M059J (cell line): ENCODE measurements at regions not wholly inside any gene's neighbourhood (a gene's known extent, or its start where the extent isn't known, plus 50 kb on each side); places are given as distances from the start of the nearest gene placed in this dataset.

Experiments used
- DNase-seq: peaks from one replicate; pipeline ENCODE4 v3.0.0-alpha.2; 2012; ENCODE audit warnings: low read depth

- no peak for DNase-seq
These were observed 219.9 kb downstream of the NXNL2 start for GRCh38 chr9:88754886-88755285.

GRCh38 chr9:88757406-88758010, 222.5 kb downstream of the NXNL2 start:
- no peak for DNase-seq

GRCh38 chr9:88759364-88759763, 224.4 kb downstream of the NXNL2 start:
- no peak for DNase-seq

GRCh38 chr9:88766778-88767503, 224.3 kb upstream of the S1PR3 start:
- peak; percentile 80 for DNase-seq

- peak; percentile 53 for DNase-seq
These were observed 223.8 kb upstream of the S1PR3 start for GRCh38 chr9:88767504-88767790.

- DNase-seq = no peak
These were observed 218.7 kb upstream of the S1PR3 start for GRCh38 chr9:88772575-88772974.

GRCh38 chr9:88773126-88773525, 218.1 kb upstream of the S1PR3 start:
- no peak for DNase-seq

- DNase-seq = peak; percentile 69
These were observed 217.5 kb upstream of the S1PR3 start for GRCh38 chr9:88773627-88774244.

GRCh38 chr9:88775037-88775471, 216.2 kb upstream of the S1PR3 start:
- peak; percentile 93 for DNase-seq

GRCh38 chr9:88775559-88775958, 215.7 kb upstream of the S1PR3 start:
- peak; percentile 26 for DNase-seq

GRCh38 chr9:88775966-88776365, 215.3 kb upstream of the S1PR3 start:
- DNase-seq = no peak

- DNase-seq = peak; percentile 94
These were observed 214.4 kb upstream of the S1PR3 start for GRCh38 chr9:88776717-88777497.

- peak; percentile 75 for DNase-seq
These were observed 213.6 kb upstream of the S1PR3 start for GRCh38 chr9:88777498-88778312.

- DNase-seq = peak; percentile 46
These were observed 209.5 kb upstream of the S1PR3 start for GRCh38 chr9:88781628-88782391.

- DNase-seq = peak; percentile 78
These were observed 208.1 kb upstream of the S1PR3 start for GRCh38 chr9:88782931-88783710.

GRCh38 chr9:88783711-88784083, 207.6 kb upstream of the S1PR3 start:
- DNase-seq = no peak

GRCh38 chr9:88784960-88785359, 206.3 kb upstream of the S1PR3 start:
- no peak for DNase-seq

GRCh38 chr9:88786291-88787079, 204.8 kb upstream of the S1PR3 start:
- no peak for DNase-seq

GRCh38 chr9:88789785-88790184, 201.5 kb upstream of the S1PR3 start:
- DNase-seq = peak; percentile 59
